Testis (tissue), 2 donors: ENCODE measurements at regions not wholly inside any gene's neighbourhood (a gene's known extent, or its start where the extent isn't known, plus 50 kb on each side); places are given as distances from the start of the nearest gene placed in this dataset.

Source experiments
- DNase-seq: peaks from one replicate; pipeline ENCODE4 v3.0.0-alpha.2; 2019
- H3K27ac ChIP-seq, 2 donors: fragments of 200-600 bp; sonication (generic); one replicate each; pipeline ENCODE4 v1.5.1; 2019
- H3K27me3 ChIP-seq: fragments of 200-600 bp; sonication (generic); one replicate; pipeline ENCODE4 v1.5.1; 2019
- H3K36me3 ChIP-seq: fragments of 200-600 bp; sonication (generic); one replicate; pipeline ENCODE4 v1.5.1; 2017; ENCODE audit warnings: low read depth; ENCODE audit errors: missing control alignments
- H3K4me1 ChIP-seq: fragments of 200-600 bp; sonication (generic); one replicate; pipeline ENCODE4 v1.5.1; 2019
- H3K4me3 ChIP-seq, 2 donors: fragments of 200-600 bp; sonication (generic); one replicate each; pipeline ENCODE4 v1.5.1; 2017 to 2019
- H3K9me3 ChIP-seq: fragments of 200-600 bp; sonication (generic); one replicate; pipeline ENCODE4 v1.5.1; 2017
- CTCF ChIP-seq, 3 experiments: fragments of 450-650 bp in 2 of 3; fragments of 200-600 bp in 1 of 3; sonication (generic) in 1 of 3; IDR thresholded peaks; one replicate each; pipeline ENCODE4 v1.5.1; 2016 to 2019; ENCODE audit warnings: antibody characterized with exemption in 3 of 3, mild to moderate bottlenecking in 2 of 3, moderate library complexity in 1 of 3
- POLR2A ChIP-seq: fragments of 450-650 bp; IDR thresholded peaks from one replicate; pipeline ENCODE4 v1.6.1; 2017; ENCODE audit warnings: antibody characterized with exemption, mild to moderate bottlenecking, moderate library complexity
- WGBS, 2 donors: methylation state at CpG; one replicate each; pipeline ENCODE4 v1.1.5; 2018; 5-methylcytosine and 5-hydroxymethylcytosine counted together
- intact Hi-C: fragments of 100-400 bp; cut with DNase I; formaldehyde crosslinking; loops from one replicate; pipeline ENCODE4 v1.15.1; 2023; ENCODE audit warnings: low total_unique reads

- intact Hi-C loops = no loop called here
- WGBS, 2 donors = 67 to 81% methylated on average over 2 of the region's 2 CpGs
- H3K4me1 ChIP-seq = no peaks in the 10 kb centered on the region
- H3K27me3 ChIP-seq = no peaks in the 10 kb centered on the region
- no peaks in the 10 kb centered on the region for H3K9me3 ChIP-seq
- H3K4me3 ChIP-seq = no peak overlapping the region
- TF ChIP-seq POLR2A (no peak), CTCF (IDR thresholded peaks at IDR 0.05) (no peak)
- no peak for DNase-seq
- no peak overlapping the region for H3K27ac ChIP-seq
- no peaks in the 10 kb centered on the region for H3K36me3 ChIP-seq
These were observed 800.2 kb upstream of the MIR17HG start for GRCh38 chr13:90547272-90547790.

DNA sequence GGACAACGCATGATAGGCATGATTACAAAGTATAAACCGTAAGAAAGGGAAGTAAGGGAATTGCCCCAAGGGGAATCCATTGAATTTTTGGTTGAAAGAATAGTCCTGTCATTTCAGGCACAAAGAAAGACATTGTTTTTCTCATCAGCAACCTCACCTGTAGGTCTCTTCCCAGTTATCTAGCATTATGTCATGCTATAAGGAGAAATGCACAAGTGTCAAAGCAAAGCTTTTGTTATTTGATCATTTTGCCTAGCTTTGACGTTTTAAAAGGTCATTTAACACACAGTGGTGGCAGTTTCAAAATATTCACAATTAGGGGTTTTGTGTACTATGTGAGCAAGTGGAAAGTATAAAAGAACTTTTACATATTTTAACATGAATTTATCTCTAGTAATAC, 796.2 kb upstream of the MIR17HG start:
- TF ChIP-seq CTCF (IDR thresholded peaks at IDR 0.05) (no peak), POLR2A (no peak)
- Histone ChIP-seq H3K4me3 (no peak overlapping the region), H3K9me3 (no peaks in the 10 kb centered on the region), H3K36me3 (no peaks in the 10 kb centered on the region), H3K27ac (no peak overlapping the region), H3K27me3 (no peaks in the 10 kb centered on the region), H3K4me1 (no peaks in the 10 kb centered on the region)
- 82 to 90% methylated on average over 3 of the region's 3 CpGs for WGBS, 2 donors
- intact Hi-C loops = no loop called here
- DNase-seq = no peak

- Histone ChIP-seq H3K9me3 (no peaks in the 10 kb centered on the region), H3K4me3 (no peak overlapping the region), H3K27me3 (no peaks in the 10 kb centered on the region), H3K36me3 (no peaks in the 10 kb centered on the region), H3K4me1 (no peaks in the 10 kb centered on the region), H3K27ac (no peak overlapping the region)
- intact Hi-C loops = no loop called here
- 57 to 61% methylated on average over 2 of the region's 2 CpGs for WGBS, 2 donors
- TF ChIP-seq POLR2A = no peak
- no peak for TF ChIP-seq CTCF (IDR thresholded peaks at IDR 0.05)
- DNase-seq = no peak
These were observed 794.8 kb upstream of the MIR17HG start for GRCh38 chr13:90552702-90553101.

DNA sequence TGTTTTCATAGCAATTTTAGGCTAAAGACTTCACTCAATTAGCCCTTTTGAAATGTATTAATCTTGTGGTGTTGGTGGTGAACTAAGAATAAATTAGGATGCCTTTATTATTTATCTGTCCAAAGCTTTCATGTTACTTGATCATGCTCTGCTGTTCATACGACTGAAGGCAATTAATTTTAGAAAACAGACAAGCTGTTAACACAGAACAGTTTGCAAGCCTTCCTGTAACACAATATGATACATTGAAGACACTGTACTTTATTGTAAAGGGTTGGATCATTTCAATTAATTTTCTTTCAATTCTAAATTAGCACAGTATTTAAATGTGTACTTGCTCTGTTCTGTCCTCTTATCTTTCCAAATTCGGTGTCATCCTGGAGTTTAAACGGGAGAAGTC, 794.3 kb upstream of the MIR17HG start:
- Histone ChIP-seq H3K9me3 (no peaks in the 10 kb centered on the region), H3K4me3 (no peak overlapping the region), H3K27me3 (no peaks in the 10 kb centered on the region), H3K27ac (no peak overlapping the region), H3K4me1 (no peaks in the 10 kb centered on the region), H3K36me3 (no peaks in the 10 kb centered on the region)
- TF ChIP-seq POLR2A (no peak), CTCF (IDR thresholded peaks at IDR 0.05) (no peak)
- intact Hi-C loops = no loop called here
- WGBS, 2 donors = 40 to 45% methylated on average over 3 of the region's 3 CpGs
- DNase-seq = no peak

DNA sequence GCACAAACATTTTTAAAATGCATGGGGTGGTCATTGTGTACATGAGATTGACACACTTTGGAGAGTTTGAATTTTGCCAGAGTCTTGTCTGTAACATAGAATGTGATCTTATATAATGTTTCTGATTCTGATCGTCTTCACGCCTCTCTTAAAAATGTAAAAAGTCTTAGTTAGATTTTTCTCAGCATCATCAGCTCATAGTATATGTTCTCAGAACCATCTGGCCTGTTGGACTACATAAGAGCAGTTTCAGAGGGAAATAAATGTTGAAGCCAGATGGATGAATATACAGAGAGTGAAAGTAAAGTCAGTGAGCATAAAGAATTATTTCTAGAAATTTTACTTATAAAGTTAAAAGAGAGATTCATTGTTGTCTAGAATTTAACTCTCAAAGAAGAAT, 789.9 kb upstream of the MIR17HG start:
- intact Hi-C loops = no loop called here
- Histone ChIP-seq H3K4me3 (no peak overlapping the region), H3K27me3 (no peaks in the 10 kb centered on the region), H3K9me3 (no peaks in the 10 kb centered on the region), H3K4me1 (no peaks in the 10 kb centered on the region), H3K36me3 (no peaks in the 10 kb centered on the region), H3K27ac (no peak overlapping the region)
- no peak for DNase-seq
- WGBS, 2 donors = 83 to 96% methylated on average over 2 of the region's 2 CpGs
- TF ChIP-seq POLR2A = no peak
- no peak for TF ChIP-seq CTCF (IDR thresholded peaks at IDR 0.05)
